SK-N-MC (cell line): ENCODE measurements at regions not wholly inside any gene's neighbourhood (a gene's known extent, or its start where the extent isn't known, plus 50 kb on each side); places are given as distances from the start of the nearest gene placed in this dataset.

Source experiments
- DNase-seq: peaks from one replicate; pipeline ENCODE4 v3.0.0-alpha.2; 2011; ENCODE audit warnings: low read depth, low spot score
- H3K27ac ChIP-seq: fragments of 200-600 bp; sonication (generic); 2 replicates; pipeline ENCODE4 v1.5.1; 2016; ENCODE audit warnings: mixed run types
- H3K36me3 ChIP-seq: fragments of 200-600 bp; sonication (generic); 2 replicates; pipeline ENCODE4 v1.6.1; 2017; ENCODE audit warnings: antibody characterized with exemption, low read length, mixed read lengths; ENCODE audit not compliant: insufficient read depth
- H3K4me3 ChIP-seq: fragments of 200-600 bp; sonication (generic); 2 replicates; pipeline ENCODE4 v1.5.1; 2016
- H3K9ac ChIP-seq: fragments of 200-600 bp; sonication (generic); 2 replicates; pipeline ENCODE4 v1.8.0; 2017; ENCODE audit warnings: mixed run types, mixed read lengths; ENCODE audit not compliant: insufficient read length
- H3K9me3 ChIP-seq: fragments of 200-600 bp; sonication (generic); 2 replicates; pipeline ENCODE4 v1.6.1; 2017; ENCODE audit warnings: low read depth, mild to moderate bottlenecking, antibody characterized with exemption, low read length, moderate library complexity, mixed read lengths
- EZH2 ChIP-seq: fragments of 200-600 bp; sonication (generic); IDR thresholded peaks from one replicate; pipeline ENCODE4 v1.6.1; 2017; ENCODE audit warnings: antibody characterized with exemption
- FOXP2 ChIP-seq: optimal IDR thresholded peaks from 2 replicates; pipeline ENCODE3; 2011; ENCODE audit warnings: mild to moderate bottlenecking, moderate library complexity; ENCODE audit not compliant: insufficient read depth; ENCODE audit errors: extremely low read length, control extremely low read depth
- POLR2AphosphoS5 ChIP-seq: IDR thresholded peaks from 2 replicates; pipeline ENCODE4 v1.6.1; 2012; ENCODE audit warnings: mild to moderate bottlenecking, low read depth, low read length, borderline replicate concordance

- DNase-seq = no peak
- no peak overlapping the region for H3K9ac ChIP-seq
- no peaks in the 10 kb centered on the region for H3K9me3 ChIP-seq
- no peak overlapping the region for H3K4me3 ChIP-seq
- no peaks in the 10 kb centered on the region for H3K36me3 ChIP-seq
- TF ChIP-seq EZH2 (no peak), FOXP2 (no peak), POLR2AphosphoS5 (no peak)
- H3K27ac ChIP-seq = no peak overlapping the region
These were observed 82.3 kb upstream of the UQCRFS1 start for GRCh38 chr19:29295285-29295684.

GRCh38 chr19:29297381-29297780 is 84.4 kb upstream of the UQCRFS1 start:
- H3K27ac ChIP-seq = no peak overlapping the region
- H3K36me3 ChIP-seq = no peaks in the 10 kb centered on the region
- no peak overlapping the region for H3K4me3 ChIP-seq
- no peak for TF ChIP-seq POLR2AphosphoS5
- no peak for TF ChIP-seq EZH2
- DNase-seq = no peak
- no peaks in the 10 kb centered on the region for H3K9me3 ChIP-seq
- no peak overlapping the region for H3K9ac ChIP-seq

GRCh38 chr19:29299416-29300380 is 86.7 kb upstream of the UQCRFS1 start:
- no peaks in the 10 kb centered on the region for H3K36me3 ChIP-seq
- no peaks in the 10 kb centered on the region for H3K9me3 ChIP-seq
- no peak overlapping the region for H3K4me3 ChIP-seq
- H3K9ac ChIP-seq = no peak overlapping the region
- TF ChIP-seq POLR2AphosphoS5 (no peak), FOXP2 (no peak), EZH2 (no peak)
- no peak overlapping the region for H3K27ac ChIP-seq
- no peak for DNase-seq

- H3K4me3 ChIP-seq = no peak overlapping the region
- H3K27ac ChIP-seq = no peak overlapping the region
- TF ChIP-seq EZH2 (no peak), FOXP2 (no peak), POLR2AphosphoS5 (no peak)
- no peaks in the 10 kb centered on the region for H3K36me3 ChIP-seq
- no peak overlapping the region for H3K9ac ChIP-seq
- DNase-seq = no peak
- no peaks in the 10 kb centered on the region for H3K9me3 ChIP-seq
These were observed 89.3 kb upstream of the UQCRFS1 start for GRCh38 chr19:29302002-29302928.

- Histone ChIP-seq H3K9ac (no peak overlapping the region), H3K27ac (no peak overlapping the region), H3K36me3 (no peaks in the 10 kb centered on the region), H3K4me3 (no peak overlapping the region), H3K9me3 (no peaks in the 10 kb centered on the region)
- DNase-seq = no peak
- no peak for TF ChIP-seq POLR2AphosphoS5
- no peak for TF ChIP-seq EZH2
- no peak for TF ChIP-seq FOXP2
These were observed 90.2 kb upstream of the UQCRFS1 start for GRCh38 chr19:29303069-29303718.

GRCh38 chr19:29303719-29304090 is 90.8 kb upstream of the UQCRFS1 start:
- Histone ChIP-seq H3K9ac (no peak overlapping the region), H3K4me3 (no peak overlapping the region), H3K9me3 (no peaks in the 10 kb centered on the region), H3K27ac (no peak overlapping the region), H3K36me3 (no peaks in the 10 kb centered on the region)
- no peak for DNase-seq
- TF ChIP-seq EZH2 (no peak), POLR2AphosphoS5 (no peak), FOXP2 (no peak)

GRCh38 chr19:29305268-29305667 is 92.3 kb upstream of the UQCRFS1 start:
- TF ChIP-seq EZH2 = no peak
- no peak for TF ChIP-seq FOXP2
- TF ChIP-seq POLR2AphosphoS5 = no peak
- no peak overlapping the region for H3K27ac ChIP-seq
- no peak overlapping the region for H3K9ac ChIP-seq
- no peak overlapping the region for H3K4me3 ChIP-seq
- no peaks in the 10 kb centered on the region for H3K9me3 ChIP-seq
- H3K36me3 ChIP-seq = no peaks in the 10 kb centered on the region
- DNase-seq = no peak

- DNase-seq = no peak
- Histone ChIP-seq H3K4me3 (no peak overlapping the region), H3K27ac (no peak overlapping the region), H3K9me3 (no peaks in the 10 kb centered on the region), H3K9ac (no peak overlapping the region), H3K36me3 (no peaks in the 10 kb centered on the region)
- TF ChIP-seq POLR2AphosphoS5 (no peak), EZH2 (no peak), FOXP2 (no peak)
These were observed 96.1 kb upstream of the UQCRFS1 start for GRCh38 chr19:29308977-29309590.
